Aorta (tissue), 5 donors: ENCODE measurements at regions not wholly inside any gene's neighbourhood (a gene's known extent, or its start where the extent isn't known, plus 50 kb on each side); places are given as distances from the start of the nearest gene placed in this dataset.

Experiments used
- ATAC-seq: fragments of 200-7000 bp; cut with Tn5 transposase; one replicate; pipeline ENCODE4 v1.9.1; 2022; ENCODE audit warnings: moderate library complexity; ENCODE audit not compliant: low FRiP score
- DNase-seq, 2 donors: peaks; one replicate each; pipeline ENCODE4 v3.0.0-alpha.2; 2020
- H3K27ac ChIP-seq, 2 donors: one replicate each; pipeline ENCODE4 v1.5.1; 2013; ENCODE audit warnings: low read length in 2 of 2, mild to moderate bottlenecking in 2 of 2, moderate library complexity in 2 of 2, control low read depth in 1 of 2, inconsistent platforms in 1 of 2, low read depth in 1 of 2
- H3K27me3 ChIP-seq, 2 donors: one replicate each; pipeline ENCODE4 v1.6.1; 2013; ENCODE audit warnings: control low read depth in 1 of 2, low read length in 1 of 2, mild to moderate bottlenecking in 1 of 2, moderate library complexity in 1 of 2; ENCODE audit not compliant: insufficient read depth in 2 of 2, control insufficient read depth in 1 of 2
- H3K36me3 ChIP-seq, 2 donors: one replicate each; pipeline ENCODE4 v1.6.1; 2013; ENCODE audit warnings: control low read depth in 1 of 2, low read length in 1 of 2, mild to moderate bottlenecking in 1 of 2; ENCODE audit not compliant: insufficient read depth in 2 of 2, control insufficient read depth in 1 of 2
- H3K4me1 ChIP-seq, 2 donors: one replicate each; pipeline ENCODE4 v1.6.1; 2013; ENCODE audit warnings: low read length in 2 of 2, control low read depth in 1 of 2, mild to moderate bottlenecking in 1 of 2, moderate library complexity in 1 of 2; ENCODE audit not compliant: insufficient read depth in 2 of 2, control insufficient read depth in 1 of 2
- H3K4me3 ChIP-seq, 2 donors: one replicate each; pipeline ENCODE4 v1.5.1; 2013; ENCODE audit warnings: low read length in 2 of 2, control low read depth in 1 of 2, mild to moderate bottlenecking in 1 of 2
- H3K9me3 ChIP-seq: one replicate; pipeline ENCODE4 v1.6.1; 2013; ENCODE audit warnings: mild to moderate bottlenecking, low read length; ENCODE audit not compliant: control insufficient read depth
- WGBS, 2 donors: extraction: QIAGEN DNeasy Blood & Tissue Kit; methylation state at CpG; one replicate each; pipeline ENCODE4 v1.1.7; 2013; 5-methylcytosine and 5-hydroxymethylcytosine counted together
- intact Hi-C, 2 donors: fragments of 100-400 bp; cut with DNase I; formaldehyde crosslinking; loops; one replicate each; pipeline versions ENCODE4 v1.14.2 to v1.15.0; 2022
- donor health status: healthy with polysubstance abuse.
- donor health status: Bipolar disorder and iron deficiency.
- donor health status: DM: no; HTN: no; CAD: no.
- donor health status: DM: no; HTN: no; CAD: no.
- donor health status: DM: yes; HTN: yes; CAD: no.

DNA sequence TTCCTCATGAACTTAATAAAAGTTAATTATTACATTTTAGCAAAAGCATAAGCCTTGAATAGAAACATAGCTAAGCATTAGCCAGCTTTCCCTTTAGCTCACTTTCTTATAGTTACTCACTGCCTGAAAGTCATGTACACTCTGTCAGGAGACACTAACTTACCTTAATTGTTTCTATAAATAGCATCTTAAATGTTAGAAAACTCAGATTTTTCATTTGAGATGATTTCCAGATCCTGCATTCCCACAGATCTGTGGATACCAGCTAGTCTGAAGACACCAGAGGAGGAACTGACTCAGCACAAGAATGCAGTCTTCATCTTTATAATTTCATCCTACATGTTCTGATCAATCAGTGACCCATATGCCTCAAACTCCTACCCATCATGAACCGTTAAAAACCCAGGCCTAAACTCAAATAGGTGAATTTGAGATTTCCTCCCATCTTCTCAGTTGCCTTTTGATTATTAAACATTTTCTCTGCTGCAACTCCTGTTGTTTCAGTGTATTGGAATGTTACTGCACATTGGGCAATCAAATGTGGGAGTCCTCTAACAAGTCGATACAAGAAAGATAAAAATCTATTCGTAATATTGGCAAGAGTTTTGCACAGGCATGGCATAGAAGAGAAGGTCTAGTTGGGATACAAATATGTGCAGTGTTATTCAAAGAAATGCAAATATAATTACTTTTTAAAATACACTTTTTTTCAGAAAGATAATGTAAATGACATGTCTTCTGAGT, 857.4 kb upstream of the CDH2 start:
- H3K27me3 ChIP-seq, result no peaks in the 10 kb centered on the region
- H3K4me1 ChIP-seq, result no peaks in the 10 kb centered on the region
- ATAC-seq (no peak), DNase-seq (no peak)
- no peak overlapping the region for H3K27ac ChIP-seq
- intact Hi-C loops, result no loop called here
- H3K9me3 ChIP-seq, result no peaks in the 10 kb centered on the region
- H3K36me3 ChIP-seq, result no peaks in the 10 kb centered on the region
- 77 to 83% methylated on average over 3 of the region's 3 CpGs for WGBS, 2 donors
- H3K4me3 ChIP-seq, result no peak overlapping the region

DNA sequence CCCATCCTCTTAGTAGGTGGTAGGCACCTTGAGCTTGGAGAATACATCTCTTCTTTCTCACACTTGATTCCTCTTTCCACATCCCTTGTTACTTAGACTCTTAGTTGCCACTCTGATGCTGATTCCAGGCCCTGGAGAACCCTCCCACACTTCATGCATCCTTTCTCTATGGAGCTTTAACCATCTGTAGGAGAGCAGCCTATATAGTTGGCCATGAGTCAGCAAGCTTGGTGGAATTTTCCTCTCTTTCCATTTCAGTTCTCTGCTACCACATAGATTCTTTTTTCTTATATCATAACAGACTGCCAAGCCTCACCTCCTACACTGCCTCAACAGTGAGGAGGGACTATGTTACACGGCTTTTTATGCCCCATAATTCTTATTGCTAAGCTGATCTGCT, 851.6 kb upstream of the CDH2 start:
- H3K27me3 ChIP-seq, result no peaks in the 10 kb centered on the region
- H3K9me3 ChIP-seq, result no peaks in the 10 kb centered on the region
- intact Hi-C loops, result no loop called here
- H3K4me1 ChIP-seq, result no peaks in the 10 kb centered on the region
- ATAC-seq (no peak), DNase-seq (no peak)
- no peak overlapping the region for H3K4me3 ChIP-seq
- 76 to 77% methylated on average over 1 of the region's 1 CpG for WGBS, 2 donors
- H3K27ac ChIP-seq, result no peak overlapping the region
- no peaks in the 10 kb centered on the region for H3K36me3 ChIP-seq

DNA sequence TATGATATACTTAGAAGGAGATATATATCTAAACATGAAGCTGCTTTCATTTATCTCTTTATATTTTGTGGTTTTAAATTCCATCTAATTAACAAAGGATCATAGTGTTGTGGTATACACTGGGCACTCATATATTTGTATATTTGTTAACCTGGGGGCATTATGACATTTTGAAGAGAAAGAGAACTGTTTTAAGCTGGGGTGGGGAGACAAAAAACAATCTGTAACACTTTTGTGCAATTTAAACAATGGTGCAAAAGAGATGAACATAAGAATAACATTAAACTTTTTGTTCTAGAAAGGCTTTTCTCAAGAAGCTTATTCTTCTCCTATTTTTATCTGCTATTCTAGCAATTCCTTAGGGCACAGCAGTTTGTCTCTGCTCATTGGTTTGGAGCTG, 842.0 kb upstream of the CDH2 start:
- Histone ChIP-seq H3K4me3 (no peak overlapping the region), H3K4me1 (no peaks in the 10 kb centered on the region), H3K36me3 (no peaks in the 10 kb centered on the region), H3K27ac (no peak overlapping the region), H3K27me3 (no peaks in the 10 kb centered on the region), H3K9me3 (no peaks in the 10 kb centered on the region)
- intact Hi-C loops, result no loop called here
- DNase-seq, result no peak
- no peak for ATAC-seq

DNA sequence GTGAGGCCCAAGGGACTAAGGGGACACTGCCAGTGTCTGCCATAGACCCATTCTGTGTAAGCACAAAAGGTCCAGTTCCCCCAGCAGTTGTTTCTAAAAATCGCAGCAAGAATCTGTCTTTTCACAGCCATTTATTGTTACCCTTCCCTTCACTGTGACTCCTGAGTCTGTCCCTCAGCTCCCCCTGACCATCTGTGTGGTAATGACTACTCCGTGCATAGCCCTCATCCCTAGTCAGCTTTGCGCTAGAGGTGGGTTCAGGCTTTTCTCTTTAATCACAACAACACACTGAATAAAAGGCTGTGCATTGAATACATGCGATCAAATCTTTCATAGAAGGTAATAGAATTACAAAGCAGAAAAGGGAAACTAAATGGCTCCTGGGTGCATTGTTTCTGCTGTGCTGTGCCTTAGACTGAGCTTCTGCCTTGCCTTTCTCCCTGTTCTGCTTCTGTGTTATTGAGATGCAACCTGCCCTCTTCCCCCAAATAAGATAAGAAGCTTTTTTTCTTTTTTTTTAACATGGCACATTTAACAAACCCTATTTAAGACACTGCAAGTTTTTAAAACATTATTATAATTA, 836.0 kb upstream of the CDH2 start:
- Histone ChIP-seq H3K9me3 (no peaks in the 10 kb centered on the region), H3K36me3 (no peaks in the 10 kb centered on the region), H3K4me1 (no peaks in the 10 kb centered on the region)

DNA sequence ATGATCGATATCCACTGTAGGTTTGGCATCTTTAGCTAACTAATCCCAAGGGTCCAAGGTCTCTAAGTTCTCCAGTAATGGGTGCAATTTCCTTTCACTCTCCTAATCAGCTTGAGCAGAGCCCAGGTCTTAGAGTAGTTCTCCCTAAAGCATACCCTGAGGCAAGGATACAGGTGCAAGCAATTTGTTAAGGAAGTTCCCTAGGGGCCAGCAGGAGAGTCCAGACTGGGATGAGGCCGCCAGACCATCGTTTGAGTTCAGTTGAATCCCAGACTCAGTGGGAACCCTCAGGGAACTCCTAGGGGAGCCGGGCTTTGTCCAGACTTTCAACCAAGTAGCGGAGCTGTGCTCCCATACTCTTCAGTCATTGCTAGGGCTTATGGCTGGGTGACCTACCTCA, 835.4 kb upstream of the CDH2 start:
- ATAC-seq, result no peak
- Histone ChIP-seq H3K27me3 (no peaks in the 10 kb centered on the region), H3K27ac (no peak overlapping the region), H3K36me3 (no peaks in the 10 kb centered on the region), H3K9me3 (no peaks in the 10 kb centered on the region), H3K4me1 (no peaks in the 10 kb centered on the region), H3K4me3 (no peak overlapping the region)
- DNase-seq, result no peak
- 84% methylated on average over 5 of the region's 5 CpGs for WGBS, 2 donors
- intact Hi-C loops, result no loop called here

More for the DNA sequence above, 836.0 kb upstream of the CDH2 start:
- no peak for ATAC-seq
- DNase-seq, result no peak
- 92% methylated on average over 4 of the region's 4 CpGs for WGBS, 2 donors
- intact Hi-C loops, result no loop called here
- H3K27me3 ChIP-seq, result no peaks in the 10 kb centered on the region
- no peak overlapping the region for H3K4me3 ChIP-seq
- no peak overlapping the region for H3K27ac ChIP-seq

DNA sequence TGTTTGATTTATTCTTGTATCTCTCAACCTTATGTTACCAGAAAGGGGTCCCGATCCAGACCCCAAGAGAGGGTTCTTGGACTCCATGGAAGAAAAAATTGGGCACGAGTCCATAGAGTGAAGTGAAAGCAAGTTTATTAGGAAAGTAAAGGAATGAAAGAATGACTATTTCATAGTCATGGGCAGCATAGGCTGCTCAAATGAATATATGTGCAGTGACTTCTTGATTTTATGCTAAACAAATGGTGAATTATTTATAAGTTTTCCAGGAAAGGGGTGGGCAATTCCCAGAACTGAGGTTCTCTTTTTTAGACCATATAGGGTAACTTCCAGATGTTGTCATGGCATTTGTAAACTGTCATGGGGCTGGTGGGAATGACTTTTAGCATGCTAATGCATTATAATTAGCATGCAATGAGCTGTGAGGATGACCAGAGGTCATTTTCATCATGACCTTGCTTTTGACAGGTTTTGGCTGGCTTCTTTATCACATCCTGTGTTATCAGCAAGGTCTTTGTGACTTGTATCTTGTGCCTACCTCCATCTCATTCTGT, 832.4 kb upstream of the CDH2 start:
- H3K36me3 ChIP-seq, result no peaks in the 10 kb centered on the region
- no peak for ATAC-seq
- no peaks in the 10 kb centered on the region for H3K27me3 ChIP-seq
- intact Hi-C loops, result no loop called here
- no peaks in the 10 kb centered on the region for H3K9me3 ChIP-seq
- H3K4me1 ChIP-seq, result no peaks in the 10 kb centered on the region
- 87 to 90% methylated on average over 2 of the region's 2 CpGs for WGBS, 2 donors
- H3K27ac ChIP-seq, result no peak overlapping the region
- H3K4me3 ChIP-seq, result no peak overlapping the region
- no peak for DNase-seq

DNA sequence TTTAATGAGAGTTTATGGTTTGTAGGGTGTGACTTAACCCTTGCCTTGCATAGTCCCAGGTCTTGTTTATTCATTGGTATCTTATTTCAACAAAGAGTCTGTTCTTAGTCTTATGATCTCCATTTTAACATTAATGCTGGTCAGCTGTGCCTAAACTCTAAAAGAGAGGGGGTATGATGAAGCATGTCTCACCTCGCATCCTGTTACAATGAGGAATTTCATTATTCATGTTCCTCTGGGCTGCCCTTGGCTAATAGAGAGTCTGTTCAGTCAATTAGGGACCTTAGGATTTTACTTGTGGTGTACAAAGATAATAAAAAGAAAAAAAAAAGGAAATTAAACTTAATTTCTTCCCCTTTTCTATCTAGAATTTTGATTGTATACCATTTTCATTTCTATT, 831.9 kb upstream of the CDH2 start:
- H3K27ac ChIP-seq, result no peak overlapping the region
- no peak overlapping the region for H3K4me3 ChIP-seq
- intact Hi-C loops, result no loop called here
- WGBS, 2 donors, result 97 to 98% methylated on average over 1 of the region's 1 CpG
- no peaks in the 10 kb centered on the region for H3K9me3 ChIP-seq
- no peaks in the 10 kb centered on the region for H3K27me3 ChIP-seq
- no peaks in the 10 kb centered on the region for H3K36me3 ChIP-seq
- no peaks in the 10 kb centered on the region for H3K4me1 ChIP-seq
- DNase-seq, result no peak
- no peak for ATAC-seq

DNA sequence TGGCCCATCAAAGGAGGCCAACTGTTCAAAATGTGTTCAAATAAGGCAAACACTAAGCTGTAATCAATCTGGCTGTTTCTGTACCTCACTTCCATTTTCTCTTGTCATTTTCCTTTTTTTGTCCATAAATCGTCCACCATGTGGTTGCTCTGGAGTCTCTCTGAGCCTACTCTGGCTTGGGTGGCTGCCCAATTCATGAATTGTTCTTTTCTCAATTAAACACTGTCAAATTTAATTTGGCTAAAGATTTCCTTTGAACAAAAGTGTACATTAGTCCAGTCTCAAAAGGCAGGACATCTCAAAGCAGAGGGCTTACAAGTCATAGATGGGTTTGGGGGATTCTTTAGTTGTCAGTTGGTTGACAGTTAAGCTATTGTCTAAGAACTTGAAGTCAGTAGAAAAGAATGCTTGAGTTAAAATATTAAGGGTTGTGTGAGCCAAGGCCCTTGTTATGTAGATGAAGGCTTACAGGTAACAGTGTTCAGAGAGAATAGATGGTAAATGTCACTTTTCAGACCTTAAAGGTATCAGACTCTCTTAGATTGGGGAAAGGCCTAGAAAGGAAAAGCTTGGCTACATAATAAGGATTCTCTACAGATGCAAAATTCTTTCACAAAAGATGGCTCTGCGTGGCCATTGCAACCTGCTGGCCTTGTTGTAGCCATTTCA, 831.2 kb upstream of the CDH2 start:
- ATAC-seq (no peak), DNase-seq (no peak)
- WGBS, 2 donors, result 94 to 96% methylated on average over 2 of the region's 2 CpGs
- no peaks in the 10 kb centered on the region for H3K4me1 ChIP-seq
- no peaks in the 10 kb centered on the region for H3K36me3 ChIP-seq
- intact Hi-C loops, result no loop called here
- H3K9me3 ChIP-seq, result no peaks in the 10 kb centered on the region
- no peak overlapping the region for H3K27ac ChIP-seq
- no peaks in the 10 kb centered on the region for H3K27me3 ChIP-seq
- H3K4me3 ChIP-seq, result no peak overlapping the region

DNA sequence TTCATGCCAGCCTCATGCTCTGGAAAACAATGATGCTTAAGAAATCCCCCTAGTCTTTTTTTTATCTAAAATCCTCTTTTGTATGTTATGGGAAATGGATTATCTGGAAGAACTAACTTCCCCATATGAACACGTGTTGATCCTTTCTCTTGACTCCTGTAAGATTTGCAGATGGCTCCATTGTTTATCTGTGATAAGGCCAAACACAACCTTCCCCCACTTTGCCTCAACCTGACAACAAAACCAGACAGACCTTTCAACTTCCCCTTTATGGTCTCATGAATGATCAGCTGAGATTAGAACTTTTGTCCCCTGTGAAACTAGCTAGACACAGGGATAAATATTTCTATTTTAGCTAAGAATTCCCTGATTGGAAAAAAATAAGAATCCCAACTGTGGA, 828.0 kb upstream of the CDH2 start:
- WGBS, 2 donors, result 60 to 64% methylated on average over 1 of the region's 1 CpG
- Histone ChIP-seq H3K9me3 (no peaks in the 10 kb centered on the region), H3K36me3 (no peaks in the 10 kb centered on the region), H3K27me3 (no peaks in the 10 kb centered on the region), H3K27ac (no peak overlapping the region), H3K4me1 (no peaks in the 10 kb centered on the region), H3K4me3 (no peak overlapping the region)
- DNase-seq (no peak), ATAC-seq (no peak)
- intact Hi-C loops, result no loop called here
